ENCODE measurements at regions not wholly inside any gene's neighbourhood (a gene's known extent, or its start where the extent isn't known, plus 50 kb on each side); places are given as distances from the start of the nearest gene placed in this dataset.

DNA sequence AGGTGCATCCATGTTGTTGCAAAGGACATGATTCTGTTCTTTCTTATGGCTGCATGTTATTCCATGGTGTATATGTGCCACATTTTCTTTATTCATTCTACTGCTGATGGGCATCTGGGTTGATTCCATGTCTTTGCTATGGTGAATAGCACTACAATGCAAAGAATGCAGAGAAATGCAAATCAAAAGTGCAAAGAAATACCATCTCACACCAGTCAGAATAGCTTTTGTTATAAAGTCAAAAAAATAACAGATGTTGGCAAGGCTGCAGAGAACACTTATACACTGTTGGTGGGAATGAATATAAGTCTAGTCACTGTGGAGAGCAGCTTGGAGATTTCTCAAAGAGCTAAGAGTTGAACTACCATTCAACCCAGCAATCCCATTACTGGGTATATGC lies 99.2 kb downstream of the DHRS2 start:
- no peak overlapping the region for H2AFZ ChIP-seq (replicated peaks; ENCODE audit: low read length, poor library complexity)
- no peaks in the 10 kb centered on the region for H3K4me1 ChIP-seq (ENCODE audit: control insufficient read depth, insufficient read depth, low read length)
- no peak overlapping the region for H3K56ac ChIP-seq (ENCODE audit: extremely low read depth, insufficient read depth, low read length)
- H3K23ac ChIP-seq (ENCODE audit: low read depth, low read length), result no peak overlapping the region
- ATAC-seq (ENCODE audit: low read depth) (no peak), DNase-seq (no peak)
- no peaks in the 10 kb centered on the region for H3K79me1 ChIP-seq (ENCODE audit: low read depth in 1 of 2, low read length in 2 of 2)
- H2AK9ac ChIP-seq (replicated peaks; ENCODE audit: low read depth, low read length, poor library complexity), result no peak overlapping the region
- H3K27me3 ChIP-seq (ENCODE audit: control insufficient read depth, insufficient read depth, low read length), result no peaks in the 10 kb centered on the region
- H3K9me3 ChIP-seq (ENCODE audit: control insufficient read depth, insufficient read depth, low read length), result no peaks in the 10 kb centered on the region
- H3K36me3 ChIP-seq (ENCODE audit: control insufficient read depth, insufficient read depth, low read length), result no peaks in the 10 kb centered on the region
- H3K4me3 ChIP-seq (ENCODE audit: insufficient read depth, low read depth, low read length), result no peak overlapping the region
- no peak overlapping the region for H4K5ac ChIP-seq (ENCODE audit: low read depth, low read length)
- no peak overlapping the region for H3K4ac ChIP-seq (ENCODE audit: low read depth, low read length)
- ChIA-PET CTCF (interaction anchor here (0.6 to 1.0 kb wide), 2 partner anchors 9 to 195 kb away, joined by 3 read pairs; no protein-coding TSS in a partner anchor), POLR2A (ENCODE audit: unreplicated experiment) (no interaction called here)
- dilution Hi-C loops (cut with HindIII; ENCODE audit: low sequenced_read_pairs, unreplicated experiment), result no loop called here
- no peak overlapping the region for H2BK15ac ChIP-seq (ENCODE audit: low read depth, low read length)
- no peak for TF ChIP-seq MAFK (IDR thresholded peaks at IDR 0.05; ENCODE audit: low read depth, low read length)
- TF ChIP-seq, protein P1, sequence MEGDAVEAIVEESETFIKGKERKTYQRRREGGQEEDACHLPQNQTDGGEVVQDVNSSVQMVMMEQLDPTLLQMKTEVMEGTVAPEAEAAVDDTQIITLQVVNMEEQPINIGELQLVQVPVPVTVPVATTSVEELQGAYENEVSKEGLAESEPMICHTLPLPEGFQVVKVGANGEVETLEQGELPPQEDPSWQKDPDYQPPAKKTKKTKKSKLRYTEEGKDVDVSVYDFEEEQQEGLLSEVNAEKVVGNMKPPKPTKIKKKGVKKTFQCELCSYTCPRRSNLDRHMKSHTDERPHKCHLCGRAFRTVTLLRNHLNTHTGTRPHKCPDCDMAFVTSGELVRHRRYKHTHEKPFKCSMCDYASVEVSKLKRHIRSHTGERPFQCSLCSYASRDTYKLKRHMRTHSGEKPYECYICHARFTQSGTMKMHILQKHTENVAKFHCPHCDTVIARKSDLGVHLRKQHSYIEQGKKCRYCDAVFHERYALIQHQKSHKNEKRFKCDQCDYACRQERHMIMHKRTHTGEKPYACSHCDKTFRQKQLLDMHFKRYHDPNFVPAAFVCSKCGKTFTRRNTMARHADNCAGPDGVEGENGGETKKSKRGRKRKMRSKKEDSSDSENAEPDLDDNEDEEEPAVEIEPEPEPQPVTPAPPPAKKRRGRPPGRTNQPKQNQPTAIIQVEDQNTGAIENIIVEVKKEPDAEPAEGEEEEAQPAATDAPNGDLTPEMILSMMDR (conservative IDR thresholded peaks at IDR 0.05; ENCODE audit: low read depth, low read length), result no peak
- no peak for TF ChIP-seq RFX5 (IDR thresholded peaks at IDR 0.05; ENCODE audit: low read depth, low read length)
- TF ChIP-seq FOS (IDR thresholded peaks at IDR 0.05; ENCODE audit: low read depth, low read length), result no peak
- no peak for TF ChIP-seq NFE2L2 (IDR thresholded peaks at IDR 0.05; ENCODE audit: low read depth, low read length)
- TF ChIP-seq MXI1 (IDR thresholded peaks at IDR 0.05; ENCODE audit: borderline replicate concordance, low read depth, low read length), result no peak
- no peak for TF ChIP-seq CEBPB (IDR thresholded peaks at IDR 0.05; ENCODE audit: low read depth, low read length)
- TF ChIP-seq BHLHE40 (IDR thresholded peaks at IDR 0.05; ENCODE audit: low read depth, low read length), result no peak
- TF ChIP-seq MAZ (IDR thresholded peaks at IDR 0.05; ENCODE audit: borderline replicate concordance, low read depth, low read length), result no peak
- TF ChIP-seq RAD21 (IDR thresholded peaks at IDR 0.05; ENCODE audit: low read length), result no peak
- no peak for TF ChIP-seq SMC3 (IDR thresholded peaks at IDR 0.05; ENCODE audit: low read depth, low read length)
- TF ChIP-seq, protein P2, sequence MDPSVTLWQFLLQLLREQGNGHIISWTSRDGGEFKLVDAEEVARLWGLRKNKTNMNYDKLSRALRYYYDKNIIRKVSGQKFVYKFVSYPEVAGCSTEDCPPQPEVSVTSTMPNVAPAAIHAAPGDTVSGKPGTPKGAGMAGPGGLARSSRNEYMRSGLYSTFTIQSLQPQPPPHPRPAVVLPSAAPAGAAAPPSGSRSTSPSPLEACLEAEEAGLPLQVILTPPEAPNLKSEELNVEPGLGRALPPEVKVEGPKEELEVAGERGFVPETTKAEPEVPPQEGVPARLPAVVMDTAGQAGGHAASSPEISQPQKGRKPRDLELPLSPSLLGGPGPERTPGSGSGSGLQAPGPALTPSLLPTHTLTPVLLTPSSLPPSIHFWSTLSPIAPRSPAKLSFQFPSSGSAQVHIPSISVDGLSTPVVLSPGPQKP (IDR thresholded peaks at IDR 0.05; ENCODE audit: borderline replicate concordance, low read depth, low read length), result no peak
- TF ChIP-seq, protein P3, sequence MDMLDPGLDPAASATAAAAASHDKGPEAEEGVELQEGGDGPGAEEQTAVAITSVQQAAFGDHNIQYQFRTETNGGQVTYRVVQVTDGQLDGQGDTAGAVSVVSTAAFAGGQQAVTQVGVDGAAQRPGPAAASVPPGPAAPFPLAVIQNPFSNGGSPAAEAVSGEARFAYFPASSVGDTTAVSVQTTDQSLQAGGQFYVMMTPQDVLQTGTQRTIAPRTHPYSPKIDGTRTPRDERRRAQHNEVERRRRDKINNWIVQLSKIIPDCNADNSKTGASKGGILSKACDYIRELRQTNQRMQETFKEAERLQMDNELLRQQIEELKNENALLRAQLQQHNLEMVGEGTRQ (IDR thresholded peaks at IDR 0.05; ENCODE audit: low read depth, low read length), result no peak
- TF ChIP-seq CHD1 (IDR thresholded peaks at IDR 0.05; ENCODE audit: low read depth, low read length), result no peak
- TF ChIP-seq RCOR1 (IDR thresholded peaks at IDR 0.05; ENCODE audit: insufficient replicate concordance, low read length), result no peak
- TF ChIP-seq POLR2A (IDR thresholded peaks at IDR 0.05; ENCODE audit: low read depth, low read length), result no peak
- no peak overlapping the region for H2AK5ac ChIP-seq (ENCODE audit: low read depth, low read length)
- no peak overlapping the region for H2BK120ac ChIP-seq (ENCODE audit: low read depth, low read length)
- no peak overlapping the region for H4K91ac ChIP-seq (ENCODE audit: insufficient read depth, low read depth, low read length)
- H3K9ac ChIP-seq (ENCODE audit: low read depth, low read length), result no peak overlapping the region
- no peak overlapping the region for H3K4me2 ChIP-seq (ENCODE audit: low read depth, low read length)
- intact Hi-C loops (cut with micrococcal nuclease), result no loop called here
- no TSS peak for BruUV-seq (replicated peaks)
- no peak overlapping the region for H2BK5ac ChIP-seq (ENCODE audit: low read depth, low read length, poor library complexity, severe bottlenecking)
- in situ Hi-C loops (cut with MboI; ENCODE audit: low sequenced_read_pairs), result no loop called here
- no peak overlapping the region for H4K8ac ChIP-seq (ENCODE audit: low read depth in 2 of 2, low read length in 2 of 2)
- H4K20me1 ChIP-seq (ENCODE audit: insufficient read depth, low read length), result no peaks in the 10 kb centered on the region
- H2BK20ac ChIP-seq (ENCODE audit: low read depth, low read length), result no peak overlapping the region
- no peak overlapping the region for H3K18ac ChIP-seq (ENCODE audit: low read depth, low read length)
- no peak overlapping the region for H3K14ac ChIP-seq (replicated peaks; ENCODE audit: low read depth, low read length)
- H3K9me1 ChIP-seq (ENCODE audit: insufficient read depth, low read length), result no peaks in the 10 kb centered on the region
- H3K27ac ChIP-seq (ENCODE audit: insufficient read depth, low read length), result no peak overlapping the region

Measured in IMR-90 (cell line).